Nephron (organoid): ENCODE measurements at regions not wholly inside any gene's neighbourhood (a gene's known extent, or its start where the extent isn't known, plus 50 kb on each side); places are given as distances from the start of the nearest gene placed in this dataset.

Source experiments
- H3K27ac Mint-ChIP-seq, 3 experiments: 2 replicates each; pipeline ENCODE4 v1.8.0; 2020; ENCODE audit warnings: mixed read lengths in 3 of 3, mild to moderate bottlenecking in 2 of 3, moderate library complexity in 1 of 3
- H3K27me3 Mint-ChIP-seq: 2 replicates; pipeline ENCODE4 v1.8.0; 2021; ENCODE audit warnings: low read depth, mild to moderate bottlenecking, moderate library complexity, mixed read lengths
- H3K36me3 Mint-ChIP-seq: 2 replicates; pipeline ENCODE4 v1.8.0; 2020; ENCODE audit warnings: low read depth, mixed read lengths
- H3K4me1 Mint-ChIP-seq: 2 replicates; pipeline ENCODE4 v1.8.0; 2020; ENCODE audit warnings: mixed read lengths
- H3K4me3 Mint-ChIP-seq, 3 experiments: 2 replicates each; pipeline ENCODE4 v1.8.0; 2020; ENCODE audit warnings: mild to moderate bottlenecking in 3 of 3, mixed read lengths in 3 of 3, moderate library complexity in 2 of 3
- H3K9me3 Mint-ChIP-seq: 2 replicates; pipeline ENCODE4 v1.8.0; 2020; ENCODE audit warnings: mixed read lengths
- CTCF ChIP-seq, 3 experiments: fragments of 200-600 bp; sonication (generic); IDR thresholded peaks; one replicate each; pipeline ENCODE4 v1.5.0; 2021; ENCODE audit warnings: antibody characterized with exemption in 3 of 3; ENCODE audit not compliant: unreplicated experiment in 3 of 3

GRCh38 chr9:14523545-14523944, 169.7 kb downstream of the ZDHHC21 start:
- no peak overlapping the region for H3K4me3 Mint-ChIP-seq
- peaks cover 3% of the 10 kb centered on the region for H3K4me1 Mint-ChIP-seq
- no peak overlapping the region for H3K27ac Mint-ChIP-seq
- H3K27me3 Mint-ChIP-seq = no peaks in the 10 kb centered on the region
- H3K9me3 Mint-ChIP-seq = no peaks in the 10 kb centered on the region
- TF ChIP-seq CTCF (IDR thresholded peaks at IDR 0.05; ENCODE audit: unreplicated experiment in 3 of 3) = no peak
- no peaks in the 10 kb centered on the region for H3K36me3 Mint-ChIP-seq

GRCh38 chr9:14522627-14523379, 170.4 kb downstream of the ZDHHC21 start:
- no peak overlapping the region for H3K4me3 Mint-ChIP-seq
- no peak overlapping the region for H3K27ac Mint-ChIP-seq
- no peaks in the 10 kb centered on the region for H3K36me3 Mint-ChIP-seq
- no peaks in the 10 kb centered on the region for H3K4me1 Mint-ChIP-seq
- no peaks in the 10 kb centered on the region for H3K27me3 Mint-ChIP-seq
- no peak for TF ChIP-seq CTCF (IDR thresholded peaks at IDR 0.05; ENCODE audit: unreplicated experiment in 3 of 3)
- H3K9me3 Mint-ChIP-seq = no peaks in the 10 kb centered on the region

- no peak for TF ChIP-seq CTCF (IDR thresholded peaks at IDR 0.05; ENCODE audit: unreplicated experiment in 3 of 3)
- no peaks in the 10 kb centered on the region for H3K36me3 Mint-ChIP-seq
Measured at GRCh38 chr9:14520341-14520740, 172.9 kb downstream of the ZDHHC21 start.

GRCh38 chr9:14517154-14517906, 175.9 kb downstream of the ZDHHC21 start:
- H3K27ac Mint-ChIP-seq = peak overlapping the region; percentile 7 to 18 (median 14)
- TF ChIP-seq CTCF (IDR thresholded peaks at IDR 0.05; ENCODE audit: unreplicated experiment in 3 of 3) = no peak
- H3K4me1 Mint-ChIP-seq = peaks cover 16% of the 10 kb centered on the region
- no peaks in the 10 kb centered on the region for H3K9me3 Mint-ChIP-seq
- no peaks in the 10 kb centered on the region for H3K27me3 Mint-ChIP-seq
- H3K36me3 Mint-ChIP-seq = no peaks in the 10 kb centered on the region
- no peak overlapping the region for H3K4me3 Mint-ChIP-seq

More at GRCh38 chr9:14520341-14520740, 172.9 kb downstream of the ZDHHC21 start:
- H3K27me3 Mint-ChIP-seq = no peaks in the 10 kb centered on the region
- H3K9me3 Mint-ChIP-seq = no peaks in the 10 kb centered on the region
- no peak overlapping the region for H3K4me3 Mint-ChIP-seq
- H3K27ac Mint-ChIP-seq = no peak overlapping the region
- peaks cover 16% of the 10 kb centered on the region for H3K4me1 Mint-ChIP-seq

- no peak for TF ChIP-seq CTCF (IDR thresholded peaks at IDR 0.05; ENCODE audit: unreplicated experiment in 3 of 3)
- Mint-ChIP-seq H3K27me3 (no peaks in the 10 kb centered on the region), H3K9me3 (no peaks in the 10 kb centered on the region), H3K27ac (peak overlapping the region; percentile 46 to 74 (median 70)), H3K36me3 (no peaks in the 10 kb centered on the region), H3K4me3 (no peak overlapping the region), H3K4me1 (peaks cover 16% of the 10 kb centered on the region)
Measured at GRCh38 chr9:14516656-14517055, 176.6 kb downstream of the ZDHHC21 start.
